Panc1 (cell line): ENCODE measurements at regions not wholly inside any gene's neighbourhood (a gene's known extent, or its start where the extent isn't known, plus 50 kb on each side); places are given as distances from the start of the nearest gene placed in this dataset.
"Not testable (repeated sequence)": the region's sequence is repeated elsewhere in the genome, so short reads cannot be mapped to it uniquely, and the experiment has no call there.

ENCODE experiments used
- ATAC-seq: fragments of 200-7000 bp; cut with Tn5 transposase; 2 replicates; pipeline ENCODE4 v1.9.1; 2020; ENCODE audit warnings: mild to moderate bottlenecking, moderate library complexity
- BruUV-seq: library from RNA; stranded (reverse); fragments of 400-500 nt; replicated peaks from 2 replicates; lab custom pipeline; 2021; lab: Mats Ljungman, UMichigan
- CTCF ChIA-PET: fragments of 300-600 bp; sonication (Branson Sonifier 250); formaldehyde crosslinking; loops from one replicate; lab custom pipeline; 2022; ENCODE audit warnings: antibody characterized with exemption; lab: Charles Lee
- POLR2A ChIA-PET: fragments of 300-600 bp; sonication (Branson Sonifier 250); formaldehyde crosslinking; loops from one replicate; lab custom pipeline; 2022; ENCODE audit warnings: antibody characterized with exemption; lab: Charles Lee
- DNase-seq: peaks from one replicate; pipeline ENCODE4 v3.0.0-alpha.2; 2010; ENCODE audit warnings: low read depth, low spot score
- H3K27ac ChIP-seq: 2 replicates; pipeline ENCODE4 v1.5.1; 2011; ENCODE audit warnings: mild to moderate bottlenecking, low read length, inconsistent platforms
- H3K27me3 ChIP-seq: fragments of 200-500 bp; sonication (Bioruptor generic); 2 replicates; pipeline ENCODE4 v1.6.0; 2014; ENCODE audit warnings: low read length, inconsistent platforms; ENCODE audit not compliant: control insufficient read depth, insufficient read depth
- H3K36me3 ChIP-seq: fragments of 200-500 bp; sonication (Bioruptor generic); 2 replicates; pipeline ENCODE4 v1.5.1; 2014; ENCODE audit warnings: inconsistent platforms, mild to moderate bottlenecking, low read length, moderate library complexity; ENCODE audit not compliant: control insufficient read depth, insufficient read depth
- H3K4me1 ChIP-seq: 2 replicates; pipeline ENCODE4 v1.5.1; 2011; ENCODE audit warnings: inconsistent platforms, mild to moderate bottlenecking, low read length, moderate library complexity; ENCODE audit not compliant: control insufficient read depth, insufficient read depth
- H3K4me3 ChIP-seq, 2 experiments: 2 replicates each; pipeline ENCODE4 v1.5.1; 2011 to 2012; ENCODE audit warnings: low read depth in 2 of 2, low read length in 2 of 2, mild to moderate bottlenecking in 2 of 2, inconsistent platforms in 1 of 2, moderate library complexity in 1 of 2
- H3K9me3 ChIP-seq: fragments of 200-500 bp; sonication (Bioruptor generic); 2 replicates; pipeline ENCODE4 v1.5.1; 2014; ENCODE audit warnings: low read depth, mild to moderate bottlenecking, inconsistent platforms, low read length, moderate library complexity; ENCODE audit not compliant: control insufficient read depth, insufficient read depth
- CTCF ChIP-seq: fragments of 450-650 bp; IDR thresholded peaks from 2 replicates; pipeline ENCODE4 v1.5.1; 2017; ENCODE audit warnings: mild to moderate bottlenecking
- POLR2AphosphoS5 ChIP-seq: IDR thresholded peaks from 2 replicates; pipeline ENCODE4 v1.6.1; 2012; ENCODE audit warnings: mild to moderate bottlenecking, low read depth, low read length, moderate library complexity
- REST ChIP-seq, 2 experiments: IDR thresholded peaks; 2 replicates each; pipeline ENCODE4 v1.6.1; 2011 to 2012; ENCODE audit warnings: low read depth in 2 of 2, control low read depth in 1 of 2, low read length in 1 of 2, mild to moderate bottlenecking in 1 of 2, moderate library complexity in 1 of 2; ENCODE audit not compliant: insufficient read depth in 1 of 2
- SIN3A ChIP-seq: IDR thresholded peaks from 2 replicates; pipeline ENCODE4 v1.6.1; 2012; ENCODE audit warnings: low read depth, mild to moderate bottlenecking, low read length, moderate library complexity, borderline replicate concordance; ENCODE audit not compliant: insufficient read depth
- TCF7L2 ChIP-seq: IDR thresholded peaks from 2 replicates; pipeline ENCODE4 v1.6.1; 2011; ENCODE audit warnings: mild to moderate bottlenecking, low read depth, low read length, inconsistent platforms
- in situ Hi-C: cut with HindIII; loops from 2 replicates; pipeline ENCODE4 v1.10.0; 2016; ENCODE audit warnings: low sequenced_read_pairs, low pct_unique_long_range_greater_than_20kb
- intact Hi-C: fragments of 100-400 bp; cut with micrococcal nuclease; formaldehyde crosslinking; loops from one replicate; pipeline ENCODE4 v1.10.0; 2022; ENCODE audit not compliant: unreplicated experiment

GRCh38 chr7:119945822-119946221 lies 327.2 kb upstream of the KCND2 start:
- in situ Hi-C loops, result no loop called here

GRCh38 chr7:119949053-119949452 lies 323.9 kb upstream of the KCND2 start:
- H3K4me3 ChIP-seq, result no peak overlapping the region
- no peak for TF ChIP-seq SIN3A
- no peak for TF ChIP-seq CTCF
- no peak for TF ChIP-seq REST (IDR thresholded peaks at IDR 0.05; ENCODE audit: insufficient read depth in 1 of 2, low read depth in 2 of 2, low read length in 1 of 2)
- TF ChIP-seq TCF7L2, result no peak
- TF ChIP-seq POLR2AphosphoS5, result no peak
- DNase-seq (no peak), ATAC-seq (no peak)
- no peaks in the 10 kb centered on the region for H3K9me3 ChIP-seq
- no peaks in the 10 kb centered on the region for H3K4me1 ChIP-seq
- ChIA-PET POLR2A (no interaction called here), CTCF (no interaction called here)
- no TSS peak for BruUV-seq
- H3K36me3 ChIP-seq, result no peaks in the 10 kb centered on the region
- H3K27ac ChIP-seq, result no peak overlapping the region
- no peaks in the 10 kb centered on the region for H3K27me3 ChIP-seq
- intact Hi-C loops, result no loop called here
- in situ Hi-C loops, result no loop called here

More at GRCh38 chr7:119945822-119946221, 327.2 kb upstream of the KCND2 start:
- Histone ChIP-seq H3K27me3 (no peaks in the 10 kb centered on the region), H3K36me3 (no peaks in the 10 kb centered on the region), H3K9me3 (no peaks in the 10 kb centered on the region), H3K27ac (no peak overlapping the region), H3K4me1 (no peaks in the 10 kb centered on the region), H3K4me3 (no peak overlapping the region)
- CTCF ChIA-PET, result no interaction called here
- TF ChIP-seq REST (IDR thresholded peaks at IDR 0.05; ENCODE audit: insufficient read depth in 1 of 2, low read depth in 2 of 2, low read length in 1 of 2), result no peak
- no peak for TF ChIP-seq CTCF
- TF ChIP-seq TCF7L2, result no peak
- no peak for TF ChIP-seq POLR2AphosphoS5
- no peak for TF ChIP-seq SIN3A
- BruUV-seq, result no TSS peak
- ATAC-seq, result no peak
- POLR2A ChIA-PET, result no interaction called here
- intact Hi-C loops, result no loop called here
- DNase-seq, result no peak

DNA sequence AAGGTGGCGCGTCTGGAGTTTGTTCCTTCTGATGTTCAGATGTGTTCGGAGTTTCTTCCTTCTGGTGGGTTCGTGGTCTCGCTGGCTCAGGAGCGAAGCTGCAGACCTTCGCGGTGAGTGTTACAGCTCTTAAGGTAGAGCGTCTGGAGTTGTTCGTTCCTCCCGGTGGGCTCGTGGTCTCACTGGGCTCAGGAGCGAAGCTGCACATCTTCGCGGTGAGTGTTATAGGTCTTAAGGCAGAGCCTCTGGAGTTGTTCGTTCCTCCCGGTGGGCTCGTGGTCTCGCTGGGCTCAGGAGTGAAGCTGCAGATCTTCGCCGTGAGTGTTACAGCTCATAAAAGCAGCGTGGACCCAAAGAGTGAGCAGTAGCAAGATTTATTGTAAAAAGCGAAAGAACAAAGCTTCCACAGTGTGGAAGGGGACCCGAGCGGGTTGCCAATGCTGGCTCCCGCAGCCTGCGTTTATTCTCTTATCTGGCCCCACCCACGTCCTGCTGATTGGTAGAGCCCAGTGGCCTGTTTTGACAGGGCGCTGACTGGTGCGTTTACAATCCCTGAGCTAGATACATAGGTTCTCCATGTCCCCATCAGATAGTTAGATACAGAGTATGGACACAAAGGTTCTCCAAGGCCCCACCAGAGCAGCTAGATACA lies 322.5 kb upstream of the KCND2 start:
- CTCF ChIA-PET, POLR2A ChIA-PET, H3K9me3 ChIP-seq, DNase-seq, BruUV-seq, H3K36me3 ChIP-seq, H3K4me1 ChIP-seq, in situ Hi-C loops, H3K4me3 ChIP-seq, intact Hi-C loops, H3K27ac ChIP-seq, ATAC-seq, H3K27me3 ChIP-seq: not testable (repeated sequence)
